ENCODE measurements at regions not wholly inside any gene's neighbourhood (a gene's known extent, or its start where the extent isn't known, plus 50 kb on each side); places are given as distances from the start of the nearest gene placed in this dataset.

- ChIA-PET CTCF (ENCODE audit: low intra/inter-chr PET ratio) (no interaction called here), POLR2A (no interaction called here)
- Histone ChIP-seq H3K9me1 (ENCODE audit: control insufficient read depth, insufficient read depth, low read length) (no peaks in the 10 kb centered on the region), H3K36me3 (ENCODE audit: control insufficient read depth, insufficient read depth, low read length) (no peaks in the 10 kb centered on the region), H3K79me2 (ENCODE audit: control insufficient read depth, insufficient read depth, low read length) (no peaks in the 10 kb centered on the region), H3K9ac (ENCODE audit: insufficient read depth in 1 of 2, low read depth in 2 of 2, low read length in 2 of 2) (no peak overlapping the region), H2AFZ (ENCODE audit: low read depth, low read length) (no peak overlapping the region), H3K4me1 (replicated peaks in 1 of 2; ENCODE audit: control insufficient read depth in 2 of 2, insufficient read depth in 2 of 2, low read length in 2 of 2) (no peaks in the 10 kb centered on the region), H3K4me3 (no peak overlapping the region), H3K27ac (ENCODE audit: extremely low read depth, low read depth, low read length) (no peak overlapping the region), H4K20me1 (replicated peaks; ENCODE audit: control insufficient read depth, insufficient read depth, low read length) (no peaks in the 10 kb centered on the region), H3K27me3 (ENCODE audit: control insufficient read depth in 2 of 2, insufficient read depth in 2 of 2, low read length in 2 of 2) (no peaks in the 10 kb centered on the region), H3K9me3 (replicated peaks; ENCODE audit: control insufficient read depth, insufficient read depth, low read depth, low read length) (peaks cover 3% of the 10 kb centered on the region; the same call in 1 of the 2 replicates), H3K4me2 (ENCODE audit: insufficient read depth, low read length) (no peak overlapping the region)
- intact Hi-C loops (cut with micrococcal nuclease) (no loop called here), in situ Hi-C loops (cut with MboI) (no loop called here)
- ATAC-seq (no peak), DNase-seq (ENCODE audit: extremely low read depth in 1 of 4, low spot score in 3 of 4) (no peak), FAIRE-seq (no peak)
- BruUV-seq (replicated peaks) = no TSS peak
- TF ChIP-seq CREBBP (IDR thresholded peaks at IDR 0.05; ENCODE audit: low read depth, low read length) (no peak), ZNF707 (CRISPR knock-in tag; conservative IDR thresholded peaks at IDR 0.05) (no peak), RFX1 (IDR thresholded peaks at IDR 0.05) (no peak), SMARCA5 (IDR thresholded peaks at IDR 0.05) (no peak), KAT2B (IDR thresholded peaks at IDR 0.05; ENCODE audit: low read depth, low read length) (no peak), ZNF766 (CRISPR knock-in tag; conservative IDR thresholded peaks at IDR 0.05) (no peak), BRF2 (IDR thresholded peaks at IDR 0.05; ENCODE audit: borderline replicate concordance, insufficient read depth, insufficient read length) (no peak), MEF2A (IDR thresholded peaks at IDR 0.05; ENCODE audit: control insufficient read depth, low read depth, low read length) (no peak), HNRNPK (IDR thresholded peaks at IDR 0.05; ENCODE audit: low read depth, low read length, poor library complexity, severe bottlenecking) (no peak)
- TF ChIP-seq, protein P1, sequence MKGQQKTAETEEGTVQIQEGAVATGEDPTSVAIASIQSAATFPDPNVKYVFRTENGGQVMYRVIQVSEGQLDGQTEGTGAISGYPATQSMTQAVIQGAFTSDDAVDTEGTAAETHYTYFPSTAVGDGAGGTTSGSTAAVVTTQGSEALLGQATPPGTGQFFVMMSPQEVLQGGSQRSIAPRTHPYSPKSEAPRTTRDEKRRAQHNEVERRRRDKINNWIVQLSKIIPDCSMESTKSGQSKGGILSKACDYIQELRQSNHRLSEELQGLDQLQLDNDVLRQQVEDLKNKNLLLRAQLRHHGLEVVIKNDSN (CRISPR knock-in tag; IDR thresholded peaks at IDR 0.05) = no peak
Measured at GRCh38 chr11:105192115-105192514, 52.5 kb upstream of the CARD18 start.
